Gastrocnemius medialis (tissue), 4 donors: ENCODE measurements at regions not wholly inside any gene's neighbourhood (a gene's known extent, or its start where the extent isn't known, plus 50 kb on each side); places are given as distances from the start of the nearest gene placed in this dataset.

Source experiments
- ATAC-seq, 2 donors: fragments of 150-250 bp; one replicate each; pipeline ENCODE4 v1.9.1; 2016
- DNase-seq, 2 donors: peaks; one replicate each; pipeline ENCODE4 v3.0.0-alpha.2; 2019
- H3K27ac ChIP-seq, 4 donors: fragments of 200-600 bp; sonication (generic); 1 replicate in 1 of 4; 2 replicates in 3 of 4; pipeline ENCODE4 v1.5.1; 2016 to 2018; ENCODE audit warnings: mild to moderate bottlenecking in 2 of 4, moderate library complexity in 1 of 4
- H3K27me3 ChIP-seq, 3 donors: fragments of 200-600 bp; sonication (generic) in 2 of 3; 1 replicate in 1 of 3; 2 replicates in 2 of 3; pipeline versions ENCODE4 v1.5.1 to v1.6.0; 2016 to 2019; ENCODE audit warnings: mild to moderate bottlenecking in 1 of 3, moderate library complexity in 1 of 3
- H3K36me3 ChIP-seq, 2 donors: fragments of 200-600 bp; sonication (generic) in 1 of 2; one replicate each; pipeline ENCODE4 v1.5.1; 2017 to 2018
- H3K4me1 ChIP-seq, 2 donors: fragments of 200-600 bp; sonication (generic) in 1 of 2; one replicate each; pipeline ENCODE4 v1.5.1; 2016 to 2017; ENCODE audit warnings: mild to moderate bottlenecking in 2 of 2
- H3K4me3 ChIP-seq, 4 donors: fragments of 200-600 bp; sonication (generic) in 3 of 4; 1 replicate in 1 of 4; 2 replicates in 3 of 4; pipeline ENCODE4 v1.5.1; 2016 to 2019; ENCODE audit warnings: mild to moderate bottlenecking in 2 of 4
- H3K9me3 ChIP-seq, 3 donors: fragments of 200-600 bp; sonication (generic) in 2 of 3; 1 replicate in 1 of 3; 2 replicates in 2 of 3; pipeline ENCODE4 v1.5.1; 2016 to 2019
- POLR2A ChIP-seq, 2 donors: fragments of 450-650 bp; IDR thresholded peaks; one replicate each; pipeline ENCODE4 v1.6.1; 2017; ENCODE audit warnings: antibody characterized with exemption in 2 of 2, mild to moderate bottlenecking in 2 of 2, moderate library complexity in 2 of 2
- in situ Hi-C, 4 donors: fragments of 200-750 bp; cut with MboI; loops; one replicate each; pipeline versions ENCODE4 v1.15.0 to v1.8.0; 2017; ENCODE audit warnings: low sequenced_read_pairs in 4 of 4
- intact Hi-C: fragments of 100-400 bp; cut with DNase I; formaldehyde crosslinking; loops from one replicate; pipeline ENCODE4 v1.15.1; 2023; ENCODE audit warnings: low total_unique reads
- TF ChIP-seq, protein P1 (sequence below), 5 experiments: fragments of 450-650 bp in 3 of 5; fragments of 200-600 bp in 2 of 5; sonication (generic) in 2 of 5; IDR thresholded peaks in 4 of 5; conservative IDR thresholded peaks in 1 of 5; 1 replicate in 4 of 5; 2 replicates in 1 of 5; pipeline ENCODE4 v1.5.1; 2016 to 2019; ENCODE audit warnings: antibody characterized with exemption in 5 of 5, mild to moderate bottlenecking in 3 of 5, moderate library complexity in 3 of 5

DNA sequence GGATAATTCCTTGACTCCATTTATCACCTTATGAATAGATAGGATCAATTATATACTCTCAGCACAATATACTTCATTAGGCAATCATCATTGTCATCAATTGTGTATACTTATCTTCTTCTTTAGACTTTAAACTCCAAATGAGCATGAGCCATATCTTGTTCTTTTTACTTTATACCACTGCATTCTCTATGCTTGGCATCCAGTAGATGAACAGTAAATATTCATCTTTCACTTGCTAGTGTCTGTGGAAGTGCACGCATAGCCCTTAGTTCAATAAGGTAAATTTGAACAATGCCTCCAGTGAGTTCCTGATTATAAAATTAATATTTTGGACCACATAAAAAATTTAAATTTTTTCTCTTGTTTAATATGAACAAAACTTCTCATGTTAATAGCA, 172.3 kb upstream of the SPRY2 start:
- in situ Hi-C loops (no loop called here), intact Hi-C loops (no loop called here)
- no peak for TF ChIP-seq POLR2A (IDR thresholded peaks at IDR 0.05)
- TF ChIP-seq, protein P1, sequence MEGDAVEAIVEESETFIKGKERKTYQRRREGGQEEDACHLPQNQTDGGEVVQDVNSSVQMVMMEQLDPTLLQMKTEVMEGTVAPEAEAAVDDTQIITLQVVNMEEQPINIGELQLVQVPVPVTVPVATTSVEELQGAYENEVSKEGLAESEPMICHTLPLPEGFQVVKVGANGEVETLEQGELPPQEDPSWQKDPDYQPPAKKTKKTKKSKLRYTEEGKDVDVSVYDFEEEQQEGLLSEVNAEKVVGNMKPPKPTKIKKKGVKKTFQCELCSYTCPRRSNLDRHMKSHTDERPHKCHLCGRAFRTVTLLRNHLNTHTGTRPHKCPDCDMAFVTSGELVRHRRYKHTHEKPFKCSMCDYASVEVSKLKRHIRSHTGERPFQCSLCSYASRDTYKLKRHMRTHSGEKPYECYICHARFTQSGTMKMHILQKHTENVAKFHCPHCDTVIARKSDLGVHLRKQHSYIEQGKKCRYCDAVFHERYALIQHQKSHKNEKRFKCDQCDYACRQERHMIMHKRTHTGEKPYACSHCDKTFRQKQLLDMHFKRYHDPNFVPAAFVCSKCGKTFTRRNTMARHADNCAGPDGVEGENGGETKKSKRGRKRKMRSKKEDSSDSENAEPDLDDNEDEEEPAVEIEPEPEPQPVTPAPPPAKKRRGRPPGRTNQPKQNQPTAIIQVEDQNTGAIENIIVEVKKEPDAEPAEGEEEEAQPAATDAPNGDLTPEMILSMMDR (IDR thresholded peaks at IDR 0.05 in 4 of 5, conservative IDR thresholded peaks at IDR 0.05 in 1 of 5): no peak
- DNase-seq: no peak
- H3K9me3 ChIP-seq: no peaks in the 10 kb centered on the region
- H3K4me3 ChIP-seq: no peak overlapping the region
- H3K27ac ChIP-seq: no peak overlapping the region
- ATAC-seq: no peak
- no peaks in the 10 kb centered on the region for H3K36me3 ChIP-seq
- H3K4me1 ChIP-seq: no peaks in the 10 kb centered on the region
- no peaks in the 10 kb centered on the region for H3K27me3 ChIP-seq

DNA sequence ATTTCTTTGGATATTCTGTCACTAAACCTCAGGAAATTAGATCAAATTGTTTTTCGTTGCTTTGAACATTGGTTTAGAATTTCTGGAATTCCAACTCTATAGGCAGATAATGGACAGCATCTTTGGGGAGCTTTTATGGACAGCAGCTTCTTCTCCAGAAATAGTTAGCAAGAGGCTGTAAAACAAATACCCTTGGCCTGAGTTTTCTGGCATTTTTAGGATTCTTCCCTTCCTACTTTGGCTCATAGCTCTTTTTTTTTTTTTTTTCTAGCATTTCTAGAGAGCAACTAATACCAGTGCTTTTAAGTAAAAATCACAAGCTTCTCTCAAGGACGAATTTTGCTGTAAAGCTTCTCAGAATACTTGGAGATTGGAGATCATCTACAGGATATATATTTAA, 169.8 kb upstream of the SPRY2 start:
- intact Hi-C loops: no loop called here
- ATAC-seq: no peak
- in situ Hi-C loops: no loop called here

DNA sequence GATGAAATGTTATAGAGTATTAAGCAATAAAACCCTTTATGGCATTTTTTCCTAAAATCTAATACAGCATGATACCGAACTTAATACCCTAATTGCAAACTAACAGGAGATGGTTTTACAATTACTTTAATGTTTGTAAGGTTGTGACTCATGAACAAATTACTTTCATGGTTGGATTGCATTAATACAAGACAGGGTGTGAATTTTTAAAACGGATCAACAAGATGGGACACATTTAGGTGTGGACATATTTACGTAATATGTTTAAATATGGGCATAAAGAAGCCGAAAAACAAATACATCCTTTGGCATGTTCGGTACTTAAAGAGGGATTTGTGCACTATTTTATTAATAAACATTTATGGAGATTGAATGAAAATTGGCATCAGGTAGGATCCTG, 168.3 kb upstream of the SPRY2 start:
- H3K4me1 ChIP-seq: no peaks in the 10 kb centered on the region
- H3K4me3 ChIP-seq: no peak overlapping the region
- no peaks in the 10 kb centered on the region for H3K36me3 ChIP-seq
- no peak for DNase-seq
- H3K27ac ChIP-seq: no peak overlapping the region
- no peak for ATAC-seq
- H3K27me3 ChIP-seq: no peaks in the 10 kb centered on the region
- intact Hi-C loops (no loop called here), in situ Hi-C loops (no loop called here)
- H3K9me3 ChIP-seq: no peaks in the 10 kb centered on the region
- TF ChIP-seq, protein P1 (IDR thresholded peaks at IDR 0.05 in 4 of 5, conservative IDR thresholded peaks at IDR 0.05 in 1 of 5): no peak
- no peak for TF ChIP-seq POLR2A (IDR thresholded peaks at IDR 0.05)

More for the DNA sequence above, 169.8 kb upstream of the SPRY2 start:
- Histone ChIP-seq H3K27me3 (no peaks in the 10 kb centered on the region), H3K4me3 (no peak overlapping the region), H3K9me3 (no peaks in the 10 kb centered on the region), H3K36me3 (no peaks in the 10 kb centered on the region), H3K4me1 (no peaks in the 10 kb centered on the region), H3K27ac (no peak overlapping the region)
- no peak for DNase-seq
- TF ChIP-seq POLR2A (IDR thresholded peaks at IDR 0.05): no peak
- TF ChIP-seq, protein P1 (IDR thresholded peaks at IDR 0.05 in 4 of 5, conservative IDR thresholded peaks at IDR 0.05 in 1 of 5): no peak

DNA sequence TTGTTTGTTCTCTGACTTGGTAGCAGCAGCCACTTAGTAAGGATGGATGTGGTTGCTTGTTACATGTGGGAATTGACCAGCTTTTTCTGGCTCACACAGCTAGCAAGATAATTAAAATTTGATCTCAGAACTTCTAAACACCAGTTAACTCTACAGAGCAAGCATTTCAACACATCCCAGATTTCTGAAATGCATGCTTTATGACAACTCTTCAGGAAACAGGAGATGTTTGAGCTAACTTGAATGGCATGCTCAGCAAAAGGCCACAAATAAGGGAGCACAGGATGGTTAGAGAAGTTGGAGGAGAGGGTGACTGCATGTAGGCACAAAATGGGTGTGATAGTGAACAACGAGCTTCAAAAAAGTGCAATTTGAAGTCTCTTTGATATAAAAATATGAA, 167.1 kb upstream of the SPRY2 start:
- H3K9me3 ChIP-seq: no peaks in the 10 kb centered on the region
- in situ Hi-C loops: no loop called here
- no peaks in the 10 kb centered on the region for H3K27me3 ChIP-seq
- intact Hi-C loops: no loop called here
- H3K4me1 ChIP-seq: no peaks in the 10 kb centered on the region
- no peak for TF ChIP-seq POLR2A (IDR thresholded peaks at IDR 0.05)
- TF ChIP-seq, protein P1 (IDR thresholded peaks at IDR 0.05 in 4 of 5, conservative IDR thresholded peaks at IDR 0.05 in 1 of 5): no peak
- no peaks in the 10 kb centered on the region for H3K36me3 ChIP-seq
- H3K4me3 ChIP-seq: no peak overlapping the region
- ATAC-seq: no peak
- DNase-seq: no peak
- H3K27ac ChIP-seq: no peak overlapping the region

DNA sequence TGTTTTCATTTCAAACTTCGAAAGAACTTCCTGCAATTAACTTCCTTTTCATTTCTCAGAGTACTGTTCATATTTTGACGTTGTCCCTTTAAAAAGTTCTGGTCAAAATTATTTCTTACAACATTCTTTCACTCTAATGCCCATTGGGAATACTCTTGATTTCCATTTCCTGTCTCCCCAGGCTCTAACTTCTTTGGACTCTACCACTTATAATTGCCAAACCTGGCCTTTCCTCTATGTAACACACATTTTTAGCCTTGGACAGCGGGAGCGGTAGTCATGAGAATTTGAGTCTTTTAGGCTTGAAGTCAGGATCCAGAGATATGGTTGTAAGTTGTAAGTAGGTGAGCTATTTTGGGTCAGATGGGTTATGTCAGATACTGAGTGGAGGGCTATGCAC, 163.5 kb upstream of the SPRY2 start:
- H3K4me3 ChIP-seq: no peak overlapping the region
- H3K27me3 ChIP-seq: no peaks in the 10 kb centered on the region
- H3K27ac ChIP-seq: peak overlapping the region; percentile 6 to 59 (median 51)
- no peaks in the 10 kb centered on the region for H3K9me3 ChIP-seq
- DNase-seq (peak; percentile 8 to 26), ATAC-seq (peak; percentile 80 to 81)
- no peak for TF ChIP-seq POLR2A (IDR thresholded peaks at IDR 0.05)
- TF ChIP-seq, protein P1 (IDR thresholded peaks at IDR 0.05 in 4 of 5, conservative IDR thresholded peaks at IDR 0.05 in 1 of 5): no peak
- in situ Hi-C loops: no loop called here
- intact Hi-C loops: no loop called here
- H3K4me1 ChIP-seq: no peaks in the 10 kb centered on the region
- H3K36me3 ChIP-seq: no peaks in the 10 kb centered on the region
